GM21576 (cell line): ENCODE measurements at regions not wholly inside any gene's neighbourhood (a gene's known extent, or its start where the extent isn't known, plus 50 kb on each side); places are given as distances from the start of the nearest gene placed in this dataset.
"Not testable (repeated sequence)": the region's sequence is repeated elsewhere in the genome, so short reads cannot be mapped to it uniquely, and the experiment has no call there.

ENCODE experiments used
- ATAC-seq: cut with Tn5 transposase; IDR thresholded peaks from one replicate; pipeline ENCODE4 v1.9.1; 2021; ENCODE audit warnings: mild to moderate bottlenecking, moderate library complexity; ENCODE audit not compliant: unreplicated experiment

- ATAC-seq = no peak
Measured at GRCh38 chr6:9083108-9083507, 647.8 kb upstream of the SLC35B3 start.

- ATAC-seq = no peak
Measured at GRCh38 chr6:9066726-9067125, 631.4 kb upstream of the SLC35B3 start.

GRCh38 chr6:9064156-9064555 lies 628.8 kb upstream of the SLC35B3 start:
- no peak for ATAC-seq

- no peak for ATAC-seq
Measured at GRCh38 chr6:9062596-9062995, 627.3 kb upstream of the SLC35B3 start.

GRCh38 chr6:9057937-9058336 lies 622.6 kb upstream of the SLC35B3 start:
- no peak for ATAC-seq

GRCh38 chr6:9056556-9056955 lies 621.2 kb upstream of the SLC35B3 start:
- no peak for ATAC-seq

- no peak for ATAC-seq
Measured at GRCh38 chr6:9044426-9044825, 609.1 kb upstream of the SLC35B3 start.

GRCh38 chr6:9040718-9041117 lies 605.4 kb upstream of the SLC35B3 start:
- no peak for ATAC-seq

GRCh38 chr6:9039258-9039657 lies 603.9 kb upstream of the SLC35B3 start:
- ATAC-seq = no peak

- ATAC-seq = no peak
Measured at GRCh38 chr6:9028086-9028485, 592.7 kb upstream of the SLC35B3 start.

GRCh38 chr6:9025796-9026394 lies 590.5 kb upstream of the SLC35B3 start:
- ATAC-seq = no peak

GRCh38 chr6:9025228-9025627 lies 589.9 kb upstream of the SLC35B3 start:
- ATAC-seq = no peak

GRCh38 chr6:9024246-9024645 lies 588.9 kb upstream of the SLC35B3 start:
- ATAC-seq = not testable (repeated sequence)

- ATAC-seq = no peak
Measured at GRCh38 chr6:9020001-9020400, 584.7 kb upstream of the SLC35B3 start.

GRCh38 chr6:9009931-9010330 lies 574.6 kb upstream of the SLC35B3 start:
- ATAC-seq = no peak

- no peak for ATAC-seq
Measured at GRCh38 chr6:9007027-9007426, 571.7 kb upstream of the SLC35B3 start.

GRCh38 chr6:9002833-9003232 lies 567.5 kb upstream of the SLC35B3 start:
- ATAC-seq = no peak

GRCh38 chr6:8995156-8995555 lies 559.8 kb upstream of the SLC35B3 start:
- no peak for ATAC-seq

GRCh38 chr6:8993111-8993510 lies 557.8 kb upstream of the SLC35B3 start:
- no peak for ATAC-seq

GRCh38 chr6:8991844-8992243 lies 556.5 kb upstream of the SLC35B3 start:
- no peak for ATAC-seq

GRCh38 chr6:8990075-8990474 lies 554.7 kb upstream of the SLC35B3 start:
- ATAC-seq = no peak

- ATAC-seq = peak; percentile 96
Measured at GRCh38 chr6:8983202-8983688, 547.9 kb upstream of the SLC35B3 start.

- no peak for ATAC-seq
Measured at GRCh38 chr6:8982668-8983067, 547.3 kb upstream of the SLC35B3 start.
